Epithelial cell of proximal tubule (primary cell): ENCODE measurements at regions not wholly inside any gene's neighbourhood (a gene's known extent, or its start where the extent isn't known, plus 50 kb on each side); places are given as distances from the start of the nearest gene placed in this dataset.

Source experiments
- DNase-seq: peaks from one replicate; pipeline ENCODE4 v3.0.0-alpha.2; 2011; ENCODE audit warnings: low read depth
- H3K4me3 ChIP-seq: 2 replicates; pipeline ENCODE4 v1.5.1; 2011; ENCODE audit warnings: low read depth, mild to moderate bottlenecking, low read length
- TF ChIP-seq, protein P1 (sequence below): conservative IDR thresholded peaks from 2 replicates; pipeline ENCODE4 v1.5.1; 2012; ENCODE audit warnings: low read depth, mild to moderate bottlenecking, low read length

DNA sequence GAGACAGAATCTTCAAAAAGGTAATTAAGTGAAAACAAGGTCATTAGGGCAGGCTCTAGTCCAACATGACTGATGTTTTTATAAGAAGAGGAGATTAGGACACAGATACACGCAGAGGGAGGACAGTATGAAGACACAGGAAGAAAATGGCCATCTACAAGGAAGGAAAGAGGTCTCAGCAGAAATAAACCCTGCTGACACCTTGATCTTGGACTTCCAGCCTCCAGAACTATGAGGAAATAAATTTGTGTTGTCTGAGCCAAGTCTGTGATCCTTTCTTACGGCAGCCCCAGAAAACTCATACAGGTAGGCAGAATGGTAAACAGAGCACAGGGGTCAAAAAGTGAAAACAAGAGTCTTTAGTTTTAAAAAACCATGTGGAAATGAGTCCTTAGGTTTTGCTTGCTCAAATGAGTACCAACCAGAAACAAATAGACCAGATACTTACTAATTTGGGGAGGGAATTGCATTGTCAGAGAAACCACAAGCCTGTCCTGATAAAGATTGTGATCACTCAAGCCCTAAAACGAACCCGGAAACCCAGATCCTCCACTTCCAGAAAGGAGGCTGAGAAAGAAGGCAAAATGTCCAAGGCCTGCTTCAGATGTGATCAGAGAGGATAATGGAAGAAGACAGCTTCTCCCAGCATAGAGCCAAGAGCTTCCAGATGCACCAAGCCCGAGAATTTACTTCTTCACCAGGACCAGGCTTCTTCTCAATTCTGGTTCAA lies 93.9 kb downstream of the DUSP6 start:
- no peak overlapping the region for H3K4me3 ChIP-seq
- TF ChIP-seq, protein P1, sequence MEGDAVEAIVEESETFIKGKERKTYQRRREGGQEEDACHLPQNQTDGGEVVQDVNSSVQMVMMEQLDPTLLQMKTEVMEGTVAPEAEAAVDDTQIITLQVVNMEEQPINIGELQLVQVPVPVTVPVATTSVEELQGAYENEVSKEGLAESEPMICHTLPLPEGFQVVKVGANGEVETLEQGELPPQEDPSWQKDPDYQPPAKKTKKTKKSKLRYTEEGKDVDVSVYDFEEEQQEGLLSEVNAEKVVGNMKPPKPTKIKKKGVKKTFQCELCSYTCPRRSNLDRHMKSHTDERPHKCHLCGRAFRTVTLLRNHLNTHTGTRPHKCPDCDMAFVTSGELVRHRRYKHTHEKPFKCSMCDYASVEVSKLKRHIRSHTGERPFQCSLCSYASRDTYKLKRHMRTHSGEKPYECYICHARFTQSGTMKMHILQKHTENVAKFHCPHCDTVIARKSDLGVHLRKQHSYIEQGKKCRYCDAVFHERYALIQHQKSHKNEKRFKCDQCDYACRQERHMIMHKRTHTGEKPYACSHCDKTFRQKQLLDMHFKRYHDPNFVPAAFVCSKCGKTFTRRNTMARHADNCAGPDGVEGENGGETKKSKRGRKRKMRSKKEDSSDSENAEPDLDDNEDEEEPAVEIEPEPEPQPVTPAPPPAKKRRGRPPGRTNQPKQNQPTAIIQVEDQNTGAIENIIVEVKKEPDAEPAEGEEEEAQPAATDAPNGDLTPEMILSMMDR, result no peak
- no peak for DNase-seq

DNA sequence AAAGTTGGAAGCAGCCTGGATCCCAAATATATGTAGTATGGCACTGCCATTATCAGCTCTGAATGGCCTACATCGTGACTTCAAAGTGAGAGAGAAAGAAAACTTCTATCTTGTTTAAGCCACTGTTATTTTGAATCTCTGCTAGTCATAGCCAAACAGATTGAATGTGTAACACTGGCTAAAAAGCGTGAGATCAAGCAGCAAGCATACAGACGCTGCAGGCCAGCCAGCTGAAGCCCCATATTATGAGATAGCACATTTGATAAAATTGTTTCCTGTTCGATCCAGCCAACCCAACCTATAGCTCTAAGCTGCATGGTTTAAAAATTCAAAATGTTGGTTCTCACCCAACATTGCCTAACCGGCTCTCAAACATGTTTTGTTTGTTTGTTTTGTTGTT lies 95.0 kb downstream of the DUSP6 start:
- no peak for DNase-seq
- no peak overlapping the region for H3K4me3 ChIP-seq
- TF ChIP-seq, protein P1, result no peak

DNA sequence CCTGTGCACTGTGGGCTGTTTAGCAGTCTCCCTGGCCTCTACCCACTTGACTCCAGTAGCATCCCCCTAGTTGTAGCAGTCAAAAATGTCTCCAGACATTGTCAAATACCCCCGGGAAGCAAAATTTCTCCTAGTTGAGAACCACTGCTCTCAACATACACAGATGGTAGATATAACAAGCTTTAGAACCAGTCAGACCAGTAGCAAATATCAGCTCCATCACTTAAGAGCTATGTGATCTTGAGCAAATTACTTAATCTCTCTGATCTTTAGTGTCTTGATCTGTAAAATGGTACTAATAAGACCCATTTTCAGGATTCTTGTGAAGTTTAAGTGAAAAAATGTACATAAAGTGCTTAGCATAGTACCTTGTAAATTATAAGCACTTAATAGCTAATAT lies 96.2 kb downstream of the DUSP6 start:
- H3K4me3 ChIP-seq, result no peak overlapping the region
- DNase-seq, result no peak
- TF ChIP-seq, protein P1, result no peak

DNA sequence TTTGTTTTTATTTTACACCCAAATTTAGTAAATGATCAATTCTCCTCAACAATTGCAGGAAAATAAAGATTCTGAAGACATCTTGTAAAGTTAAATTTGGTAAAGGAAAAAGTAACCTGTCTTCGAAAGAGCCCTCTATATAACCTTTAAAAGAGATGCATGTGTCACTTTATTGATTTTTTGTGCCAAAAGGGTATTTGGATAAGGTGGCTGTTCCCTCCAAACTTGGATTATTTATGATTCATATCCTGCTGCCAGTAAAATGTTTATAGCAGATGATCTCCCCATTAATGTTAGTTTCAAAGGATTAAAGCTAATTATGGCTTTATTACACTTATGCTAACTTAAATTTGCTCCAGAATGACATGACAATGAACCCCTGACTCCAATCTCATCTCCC lies 98.8 kb downstream of the DUSP6 start:
- H3K4me3 ChIP-seq, result no peak overlapping the region
- no peak for DNase-seq
- TF ChIP-seq, protein P1, result no peak

DNA sequence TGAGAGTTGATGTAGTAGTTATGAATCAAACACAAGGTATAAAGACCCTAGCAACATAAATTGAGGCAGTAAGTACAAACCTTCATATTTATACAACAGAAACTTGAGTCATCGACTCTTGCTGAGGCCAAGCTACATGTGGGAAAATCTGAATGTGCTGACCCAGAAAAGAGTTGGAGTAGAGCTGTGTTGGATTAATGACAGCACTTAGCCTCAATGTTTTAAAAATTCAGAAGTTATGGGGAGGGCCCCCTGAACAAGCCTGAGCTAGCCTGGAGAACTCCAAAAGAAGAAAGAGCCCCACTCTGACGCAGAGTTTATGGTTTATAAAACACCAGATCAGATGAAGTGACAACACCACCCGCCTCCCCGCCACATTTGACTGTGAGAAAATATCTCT lies 100.0 kb downstream of the DUSP6 start:
- no peak overlapping the region for H3K4me3 ChIP-seq
- TF ChIP-seq, protein P1, result no peak
- no peak for DNase-seq

DNA sequence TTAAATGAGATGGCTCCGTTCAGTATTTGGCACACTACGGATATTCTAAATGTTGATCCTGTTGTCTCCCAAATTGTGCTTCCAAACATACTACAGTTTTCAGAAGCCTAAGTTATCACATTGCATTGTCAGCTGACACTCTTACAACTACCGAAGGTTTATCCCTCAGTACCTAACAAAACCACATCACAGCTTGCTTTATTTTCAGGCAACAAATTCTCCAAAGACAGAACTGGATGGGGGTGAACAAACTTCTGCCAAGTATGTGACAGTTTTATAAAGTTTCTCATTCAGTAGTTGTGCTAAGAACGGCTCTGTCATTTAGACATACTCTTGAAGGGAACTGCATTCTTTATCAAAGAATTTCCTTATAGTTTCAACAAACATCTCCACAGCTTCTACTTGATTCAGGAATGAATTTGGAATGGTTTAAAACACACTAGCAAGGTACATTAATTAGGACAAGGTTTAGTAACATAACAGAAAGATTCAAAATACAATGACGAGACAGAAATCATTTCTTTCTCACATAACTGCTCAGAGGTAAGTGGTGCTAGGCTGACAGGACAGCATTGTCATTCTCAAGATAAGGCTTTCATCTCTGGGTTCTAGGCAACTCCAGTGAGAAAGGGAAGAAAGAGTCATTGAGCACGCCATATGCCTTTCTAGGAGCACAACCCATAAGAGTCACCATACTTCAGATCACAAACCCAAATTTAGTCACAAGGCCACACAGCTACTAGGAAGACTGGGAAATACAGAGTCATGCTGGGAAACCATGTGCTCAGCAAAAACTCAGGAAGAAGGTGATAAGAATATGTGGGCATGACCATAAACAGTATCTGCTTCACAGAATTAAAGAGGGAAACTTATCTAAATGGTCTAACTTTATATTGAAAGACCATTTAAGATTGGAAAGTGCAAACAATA lies 100.7 kb downstream of the DUSP6 start:
- TF ChIP-seq, protein P1, result no peak
- no peak overlapping the region for H3K4me3 ChIP-seq
- DNase-seq, result no peak
